SK-N-SH (cell line): ENCODE measurements at regions not wholly inside any gene's neighbourhood (a gene's known extent, or its start where the extent isn't known, plus 50 kb on each side); places are given as distances from the start of the nearest gene placed in this dataset.

Experiments
- CHD2 ChIP-seq: fragments of 150-350 bp; IDR thresholded peaks from 2 replicates; pipeline ENCODE4 v1.6.1; 2018; ENCODE audit warnings: low read length; ENCODE audit not compliant: partially characterized antibody
- PBX3 ChIP-seq: IDR thresholded peaks from 2 replicates; pipeline ENCODE4; 2012

- no peak for TF ChIP-seq PBX3
- no peak for TF ChIP-seq CHD2
Observed at GRCh38 chrX:75963774-75964173, 178.7 kb upstream of the MAGEE2 start.
